GM12891 (cell line): ENCODE measurements at regions not wholly inside any gene's neighbourhood (a gene's known extent, or its start where the extent isn't known, plus 50 kb on each side); places are given as distances from the start of the nearest gene placed in this dataset.

Experiments
- POLR2A ChIP-seq: IDR thresholded peaks from 2 replicates; pipeline ENCODE4 v1.6.1; 2011; ENCODE audit warnings: low read depth, low read length, control low read depth
- POLR2AphosphoS5 ChIP-seq: IDR thresholded peaks from 2 replicates; pipeline ENCODE4 v1.6.1; 2011; ENCODE audit warnings: low read depth, low read length, control low read depth
- POU2F2 ChIP-seq: IDR thresholded peaks from 2 replicates; pipeline ENCODE4 v1.6.1; 2011; ENCODE audit warnings: low read depth, mild to moderate bottlenecking, control low read depth, low read length, moderate library complexity

DNA sequence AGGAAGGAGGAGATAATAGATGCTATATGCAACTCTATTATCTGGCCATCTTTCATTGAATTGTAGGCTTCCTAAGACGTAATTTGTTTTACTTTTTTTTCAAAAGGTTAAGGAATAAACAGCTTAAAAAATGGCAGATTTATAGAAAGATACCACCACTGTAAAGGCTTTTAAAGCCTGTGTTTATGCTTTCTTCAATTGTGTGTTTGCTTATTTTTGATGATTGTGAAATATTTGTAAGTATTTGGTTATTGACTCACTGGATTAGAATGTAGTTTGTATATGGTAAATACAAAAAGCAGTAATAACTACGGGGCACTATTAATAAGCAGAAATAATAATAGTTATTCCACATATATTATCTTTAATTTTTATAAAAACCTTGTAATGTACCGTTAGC, 437.9 kb downstream of the KLF5 start:
- TF ChIP-seq POLR2AphosphoS5: no peak
- TF ChIP-seq POLR2A: no peak
- no peak for TF ChIP-seq POU2F2
